GM23248 (cell line): ENCODE measurements at regions not wholly inside any gene's neighbourhood (a gene's known extent, or its start where the extent isn't known, plus 50 kb on each side); places are given as distances from the start of the nearest gene placed in this dataset.

Source experiments
- EZH2 ChIP-seq: fragments of 200-600 bp; sonication (generic); IDR thresholded peaks from 2 replicates; pipeline ENCODE4 v1.6.1; 2018; ENCODE audit warnings: antibody characterized with exemption, mild to moderate bottlenecking; ENCODE audit not compliant: insufficient read depth, poor library complexity, severe bottlenecking
- EZH2phosphoT487 ChIP-seq: fragments of 200-600 bp; sonication (generic); IDR thresholded peaks from 2 replicates; pipeline ENCODE4 v1.6.1; 2018; ENCODE audit warnings: antibody characterized with exemption, moderate library complexity, mild to moderate bottlenecking, low read depth; ENCODE audit not compliant: insufficient read depth

DNA sequence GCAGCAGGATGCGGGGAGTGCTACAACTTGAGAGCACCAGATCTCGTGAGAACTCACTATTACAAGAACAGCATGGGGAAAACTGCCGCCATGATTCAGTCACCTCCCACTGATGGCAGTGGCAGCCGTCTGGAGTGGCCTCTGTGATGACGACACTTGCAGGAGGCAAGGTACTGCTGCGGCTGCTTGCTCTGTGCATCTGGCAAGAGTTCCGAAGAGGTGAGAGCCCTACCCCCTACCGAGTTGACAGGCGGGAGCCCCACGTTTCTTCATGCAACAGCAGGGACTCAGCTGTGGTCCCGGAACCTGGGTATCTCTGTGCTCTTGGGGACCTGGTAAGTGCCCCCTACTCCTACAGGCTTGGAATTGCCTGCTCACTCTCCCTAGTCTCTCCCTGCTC is 1672.7 kb upstream of the TMEFF2 start:
- TF ChIP-seq EZH2 (no peak), EZH2phosphoT487 (no peak)
